Vagina (tissue), 2 donors: ENCODE measurements at regions not wholly inside any gene's neighbourhood (a gene's known extent, or its start where the extent isn't known, plus 50 kb on each side); places are given as distances from the start of the nearest gene placed in this dataset.

Experiments
- POLR2A ChIP-seq, 2 donors: fragments of 450-650 bp; IDR thresholded peaks; one replicate each; pipeline ENCODE4 v1.6.1; 2017; ENCODE audit warnings: antibody characterized with exemption in 2 of 2, mild to moderate bottlenecking in 2 of 2, moderate library complexity in 2 of 2
- TF ChIP-seq, protein P1 (sequence below), 3 experiments: fragments of 450-650 bp in 2 of 3; fragments of 200-600 bp in 1 of 3; sonication (generic) in 1 of 3; IDR thresholded peaks; one replicate each; pipeline ENCODE4 v1.5.1; 2017 to 2019; ENCODE audit warnings: antibody characterized with exemption in 3 of 3, mild to moderate bottlenecking in 2 of 3, moderate library complexity in 2 of 3

DNA sequence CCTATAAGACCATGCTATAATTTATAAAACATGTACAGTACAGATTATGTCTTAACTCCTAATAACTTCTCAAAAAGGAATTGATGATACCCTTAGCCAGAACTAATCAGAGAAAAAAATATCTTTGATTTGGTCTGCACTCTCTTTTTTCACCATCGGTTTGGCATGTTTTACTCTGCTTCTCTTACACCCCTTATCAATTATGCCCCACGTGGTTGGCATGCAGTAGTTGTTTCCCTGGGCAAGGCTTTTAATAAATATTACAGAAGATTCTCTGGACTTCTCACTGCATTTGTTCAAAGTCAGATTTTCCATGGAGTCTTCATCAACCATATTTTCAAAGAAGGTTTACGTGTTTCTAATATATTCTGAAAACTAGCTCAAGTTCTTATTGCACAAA, 167.4 kb upstream of the LRIG3 start:
- TF ChIP-seq, protein P1, sequence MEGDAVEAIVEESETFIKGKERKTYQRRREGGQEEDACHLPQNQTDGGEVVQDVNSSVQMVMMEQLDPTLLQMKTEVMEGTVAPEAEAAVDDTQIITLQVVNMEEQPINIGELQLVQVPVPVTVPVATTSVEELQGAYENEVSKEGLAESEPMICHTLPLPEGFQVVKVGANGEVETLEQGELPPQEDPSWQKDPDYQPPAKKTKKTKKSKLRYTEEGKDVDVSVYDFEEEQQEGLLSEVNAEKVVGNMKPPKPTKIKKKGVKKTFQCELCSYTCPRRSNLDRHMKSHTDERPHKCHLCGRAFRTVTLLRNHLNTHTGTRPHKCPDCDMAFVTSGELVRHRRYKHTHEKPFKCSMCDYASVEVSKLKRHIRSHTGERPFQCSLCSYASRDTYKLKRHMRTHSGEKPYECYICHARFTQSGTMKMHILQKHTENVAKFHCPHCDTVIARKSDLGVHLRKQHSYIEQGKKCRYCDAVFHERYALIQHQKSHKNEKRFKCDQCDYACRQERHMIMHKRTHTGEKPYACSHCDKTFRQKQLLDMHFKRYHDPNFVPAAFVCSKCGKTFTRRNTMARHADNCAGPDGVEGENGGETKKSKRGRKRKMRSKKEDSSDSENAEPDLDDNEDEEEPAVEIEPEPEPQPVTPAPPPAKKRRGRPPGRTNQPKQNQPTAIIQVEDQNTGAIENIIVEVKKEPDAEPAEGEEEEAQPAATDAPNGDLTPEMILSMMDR (IDR thresholded peaks at IDR 0.05): no peak
- no peak for TF ChIP-seq POLR2A (IDR thresholded peaks at IDR 0.05)
